Activated CD4-positive, alpha-beta T cell treated with anti-CD3 and anti-CD28 coated beads, Interleukin-2, amount 50 U/mL, for 48 hours (primary cell): ENCODE measurements at regions not wholly inside any gene's neighbourhood (a gene's known extent, or its start where the extent isn't known, plus 50 kb on each side); places are given as distances from the start of the nearest gene placed in this dataset.

Source experiments
- DNase-seq, 2 experiments: peaks; one replicate each; pipeline ENCODE4 v3.0.0-alpha.2; 2020

DNA sequence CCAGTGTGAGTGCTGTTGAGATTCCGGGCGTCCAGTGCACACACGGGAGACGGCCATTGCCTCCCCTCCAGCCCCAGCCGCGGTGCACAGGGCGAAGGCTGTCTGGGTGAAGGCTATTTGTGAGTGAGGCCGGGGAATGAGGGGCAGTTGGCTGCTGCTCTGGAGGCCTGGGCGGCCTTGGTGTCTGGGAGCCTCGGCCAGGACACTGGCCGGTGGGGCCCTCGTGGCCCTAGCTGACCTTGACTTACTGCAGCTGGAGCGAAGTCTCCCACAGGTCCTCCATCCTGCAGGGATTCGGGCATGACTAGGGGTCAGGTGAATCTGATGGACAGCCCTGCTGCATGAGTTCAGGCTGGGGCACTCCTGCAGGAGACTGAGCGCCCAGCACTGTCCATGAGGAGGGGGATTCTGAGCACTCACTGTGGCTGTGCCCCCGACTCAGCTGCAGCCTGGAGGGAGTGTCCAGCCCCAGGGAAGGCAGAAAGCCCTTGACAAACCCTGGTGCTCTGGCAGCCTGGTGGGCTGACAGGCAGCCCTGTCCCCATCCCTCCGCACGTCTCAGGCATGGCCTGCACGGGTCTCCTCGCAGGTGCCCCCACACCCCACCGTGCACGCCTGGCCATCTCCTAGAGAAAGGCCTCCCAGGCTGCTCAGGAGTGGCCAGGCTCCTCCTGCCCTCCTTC is 52.7 kb upstream of the FAM20C start:
- no peak for DNase-seq

DNA sequence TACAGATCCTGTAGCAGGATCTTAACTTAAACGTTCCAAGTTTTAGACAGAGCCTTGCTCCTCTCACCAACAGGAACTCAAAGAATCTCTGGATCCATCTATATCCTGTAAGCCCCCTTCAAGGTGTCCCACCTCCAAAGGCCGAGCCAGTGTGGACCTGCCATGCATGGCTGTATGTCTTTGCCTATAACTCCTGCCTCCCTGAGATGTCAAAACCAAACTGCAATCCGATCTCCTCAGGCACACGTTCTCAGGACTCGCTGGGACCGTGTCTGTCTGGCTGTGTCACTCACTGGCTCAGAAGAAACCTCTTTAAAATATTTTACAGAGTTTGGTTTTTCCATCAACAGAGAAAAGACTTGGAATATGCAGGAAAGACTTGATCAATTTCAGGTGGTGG is 51.4 kb upstream of the FAM20C start:
- no peak for DNase-seq

DNA sequence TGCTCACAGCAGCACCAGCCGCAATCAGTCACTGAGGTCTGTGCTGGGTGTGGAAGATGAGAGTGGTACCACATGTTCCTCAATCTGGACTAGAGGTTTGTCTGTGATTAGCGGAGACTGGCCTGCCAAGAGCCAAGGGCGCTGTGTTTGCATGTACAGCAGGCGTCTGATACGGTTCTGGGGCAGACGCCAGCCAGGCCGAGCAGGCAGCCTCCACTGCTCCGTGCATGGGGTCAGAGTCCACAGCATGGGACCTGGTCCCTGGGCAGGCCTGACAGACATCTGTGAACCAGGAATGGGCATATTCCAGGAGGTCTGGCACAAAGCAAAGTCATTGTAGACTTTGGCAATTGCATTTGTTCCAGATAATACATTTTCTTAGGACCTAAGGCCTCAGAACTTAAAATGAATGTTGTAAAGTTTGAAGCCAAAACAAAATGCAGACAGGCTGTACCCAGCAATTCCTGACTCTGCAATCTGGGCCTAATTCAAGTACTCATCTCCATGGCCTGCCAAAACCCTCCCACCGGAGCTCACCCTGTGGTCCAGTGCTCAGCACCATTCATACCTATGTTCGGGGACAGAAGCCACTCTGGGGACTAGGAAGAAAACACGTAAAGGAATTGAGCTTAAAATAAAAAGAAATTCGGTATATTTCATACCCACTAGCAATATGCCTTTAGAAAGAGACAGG is 50.0 kb upstream of the FAM20C start:
- no peak for DNase-seq
